ENCODE measurements at regions not wholly inside any gene's neighbourhood (a gene's known extent, or its start where the extent isn't known, plus 50 kb on each side); places are given as distances from the start of the nearest gene placed in this dataset.

GRCh38 chr2:21821672-21822227 is 698.0 kb downstream of the TDRD15 start:
- H3K27me3 ChIP-seq = no peaks in the 10 kb centered on the region
- H3K36me3 ChIP-seq = no peaks in the 10 kb centered on the region
- peaks cover 0 to 9% (median 0%) of the 10 kb centered on the region in 4 donors for H3K4me1 ChIP-seq
- H3K27ac ChIP-seq = no peak overlapping the region
- DNase-seq = no peak
- intact Hi-C loops (cut with DNase I; ENCODE audit: low total_unique reads) = no loop called here
- H3K9me3 ChIP-seq = no peaks in the 10 kb centered on the region
- no peak overlapping the region for H3K4me3 ChIP-seq
- TF ChIP-seq CTCF (IDR thresholded peaks at IDR 0.05) = no peak

- Histone ChIP-seq H3K9me3 (no peaks in the 10 kb centered on the region), H3K36me3 (no peaks in the 10 kb centered on the region), H3K27me3 (no peaks in the 10 kb centered on the region), H3K4me3 (no peak overlapping the region), H3K27ac (no peak overlapping the region), H3K4me1 (peaks cover 0 to 9% (median 0%) of the 10 kb centered on the region in 4 donors)
- DNase-seq = no peak
- intact Hi-C loops (cut with DNase I; ENCODE audit: low total_unique reads) = no loop called here
- TF ChIP-seq CTCF (IDR thresholded peaks at IDR 0.05) = no peak
Observed at GRCh38 chr2:21822505-21822904, 698.7 kb downstream of the TDRD15 start.

- no peak for DNase-seq
- TF ChIP-seq CTCF (IDR thresholded peaks at IDR 0.05) = no peak
Observed at GRCh38 chr2:21833767-21834166, 710.0 kb downstream of the TDRD15 start.

GRCh38 chr2:21836261-21836660 is 712.5 kb downstream of the TDRD15 start:
- no peak for DNase-seq
- intact Hi-C loops (cut with DNase I; ENCODE audit: low total_unique reads) = no loop called here
- no peaks in the 10 kb centered on the region for H3K36me3 ChIP-seq

More at GRCh38 chr2:21833767-21834166, 710.0 kb downstream of the TDRD15 start:
- Histone ChIP-seq H3K4me3 (no peak overlapping the region), H3K4me1 (no peaks in the 10 kb centered on the region), H3K36me3 (no peaks in the 10 kb centered on the region), H3K27ac (no peak overlapping the region), H3K9me3 (no peaks in the 10 kb centered on the region), H3K27me3 (no peaks in the 10 kb centered on the region)
- intact Hi-C loops (cut with DNase I; ENCODE audit: low total_unique reads) = no loop called here

GRCh38 chr2:21836719-21837118 is 713.0 kb downstream of the TDRD15 start:
- H3K27me3 ChIP-seq = no peaks in the 10 kb centered on the region
- H3K4me3 ChIP-seq = no peak overlapping the region
- H3K27ac ChIP-seq = no peak overlapping the region
- H3K4me1 ChIP-seq = no peaks in the 10 kb centered on the region
- intact Hi-C loops (cut with DNase I; ENCODE audit: low total_unique reads) = no loop called here
- H3K36me3 ChIP-seq = no peaks in the 10 kb centered on the region
- no peak for DNase-seq
- no peaks in the 10 kb centered on the region for H3K9me3 ChIP-seq
- TF ChIP-seq CTCF (IDR thresholded peaks at IDR 0.05) = no peak

More at GRCh38 chr2:21836261-21836660, 712.5 kb downstream of the TDRD15 start:
- Histone ChIP-seq H3K4me3 (no peak overlapping the region), H3K27ac (no peak overlapping the region), H3K27me3 (no peaks in the 10 kb centered on the region), H3K4me1 (no peaks in the 10 kb centered on the region), H3K9me3 (no peaks in the 10 kb centered on the region)
- TF ChIP-seq CTCF (IDR thresholded peaks at IDR 0.05) = no peak
